Prostate gland (tissue), 2 donors: ENCODE measurements at regions not wholly inside any gene's neighbourhood (a gene's known extent, or its start where the extent isn't known, plus 50 kb on each side); places are given as distances from the start of the nearest gene placed in this dataset.

Experiments used
- DNase-seq: peaks from one replicate; pipeline ENCODE4 v3.0.0-alpha.2; 2019; ENCODE audit warnings: low spot score
- H3K27ac ChIP-seq, 2 donors: fragments of 200-600 bp; sonication (generic); 2 replicates each; pipeline ENCODE4 v1.5.1; 2017 to 2019
- H3K27me3 ChIP-seq: fragments of 200-600 bp; sonication (generic); replicated peaks from 2 replicates; pipeline ENCODE4 v1.5.1; 2019; ENCODE audit not compliant: insufficient read depth
- H3K36me3 ChIP-seq, 2 donors: fragments of 200-600 bp; sonication (generic); 1 replicate in 1 of 2; 2 replicates in 1 of 2; pipeline versions ENCODE4 v1.5.1 to v1.8.1; 2017 to 2019
- H3K4me1 ChIP-seq: fragments of 200-600 bp; sonication (generic); replicated peaks from 2 replicates; pipeline ENCODE4 v1.5.1; 2019
- H3K4me3 ChIP-seq, 2 donors: fragments of 200-600 bp; sonication (generic); 2 replicates each; pipeline ENCODE4 v1.5.1; 2017 to 2019
- H3K9me3 ChIP-seq: fragments of 200-600 bp; sonication (generic); 2 replicates; pipeline ENCODE4 v1.5.1; 2017
- POLR2A ChIP-seq: fragments of 450-650 bp; IDR thresholded peaks from one replicate; pipeline ENCODE4 v1.6.1; 2016; ENCODE audit warnings: antibody characterized with exemption, mild to moderate bottlenecking
- POLR2AphosphoS5 ChIP-seq: sonication (generic); formaldehyde crosslinking; IDR thresholded peaks from one replicate; pipeline ENCODE4 v1.6.1; 2017; ENCODE audit warnings: antibody characterized with exemption
- WGBS: methylation state at CpG from one replicate; pipeline ENCODE4 v1.1.5; 2018; 5-methylcytosine and 5-hydroxymethylcytosine counted together
- intact Hi-C: fragments of 100-400 bp; cut with DNase I; formaldehyde crosslinking; loops from one replicate; pipeline ENCODE4 v1.14.2; 2022
- TF ChIP-seq, protein P1 (sequence below), 4 experiments: fragments of 200-600 bp in 2 of 4; fragments of 450-650 bp in 2 of 4; sonication (generic) in 2 of 4; IDR thresholded peaks; 1 replicate in 3 of 4; 2 replicates in 1 of 4; pipeline ENCODE4 v1.5.1; 2016 to 2019; ENCODE audit warnings: antibody characterized with exemption in 4 of 4, mild to moderate bottlenecking in 2 of 4, moderate library complexity in 2 of 4

DNA sequence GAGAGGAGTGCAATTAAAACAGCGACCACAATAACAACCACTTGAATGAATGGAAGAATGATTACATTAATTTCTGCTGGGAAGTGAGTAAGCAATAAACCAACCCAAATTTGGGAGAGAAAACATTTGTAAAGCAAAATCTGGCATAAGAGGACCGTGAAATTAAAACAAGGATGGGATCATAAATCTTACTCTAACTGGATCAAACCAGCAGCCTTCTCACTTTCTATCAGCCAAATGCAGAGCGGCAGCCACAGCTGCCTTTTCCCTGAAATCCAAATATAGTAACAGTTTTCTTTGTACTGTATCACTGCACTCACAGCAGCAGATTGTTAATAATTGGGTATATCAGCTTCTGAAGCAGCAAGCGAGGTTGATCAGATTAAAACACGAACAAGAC is 245.2 kb upstream of the REG3G start:
- Histone ChIP-seq H3K4me1 (no peaks in the 10 kb centered on the region), H3K27me3 (no peaks in the 10 kb centered on the region), H3K9me3 (no peaks in the 10 kb centered on the region), H3K27ac (no peak overlapping the region), H3K36me3 (no peaks in the 10 kb centered on the region), H3K4me3 (no peak overlapping the region)
- WGBS = 10% methylated on average over 5 of the region's 5 CpGs
- DNase-seq = no peak
- TF ChIP-seq, protein P1, sequence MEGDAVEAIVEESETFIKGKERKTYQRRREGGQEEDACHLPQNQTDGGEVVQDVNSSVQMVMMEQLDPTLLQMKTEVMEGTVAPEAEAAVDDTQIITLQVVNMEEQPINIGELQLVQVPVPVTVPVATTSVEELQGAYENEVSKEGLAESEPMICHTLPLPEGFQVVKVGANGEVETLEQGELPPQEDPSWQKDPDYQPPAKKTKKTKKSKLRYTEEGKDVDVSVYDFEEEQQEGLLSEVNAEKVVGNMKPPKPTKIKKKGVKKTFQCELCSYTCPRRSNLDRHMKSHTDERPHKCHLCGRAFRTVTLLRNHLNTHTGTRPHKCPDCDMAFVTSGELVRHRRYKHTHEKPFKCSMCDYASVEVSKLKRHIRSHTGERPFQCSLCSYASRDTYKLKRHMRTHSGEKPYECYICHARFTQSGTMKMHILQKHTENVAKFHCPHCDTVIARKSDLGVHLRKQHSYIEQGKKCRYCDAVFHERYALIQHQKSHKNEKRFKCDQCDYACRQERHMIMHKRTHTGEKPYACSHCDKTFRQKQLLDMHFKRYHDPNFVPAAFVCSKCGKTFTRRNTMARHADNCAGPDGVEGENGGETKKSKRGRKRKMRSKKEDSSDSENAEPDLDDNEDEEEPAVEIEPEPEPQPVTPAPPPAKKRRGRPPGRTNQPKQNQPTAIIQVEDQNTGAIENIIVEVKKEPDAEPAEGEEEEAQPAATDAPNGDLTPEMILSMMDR (IDR thresholded peaks at IDR 0.05) = no peak
- TF ChIP-seq POLR2AphosphoS5 = no peak
- no peak for TF ChIP-seq POLR2A
- intact Hi-C loops = no loop called here

DNA sequence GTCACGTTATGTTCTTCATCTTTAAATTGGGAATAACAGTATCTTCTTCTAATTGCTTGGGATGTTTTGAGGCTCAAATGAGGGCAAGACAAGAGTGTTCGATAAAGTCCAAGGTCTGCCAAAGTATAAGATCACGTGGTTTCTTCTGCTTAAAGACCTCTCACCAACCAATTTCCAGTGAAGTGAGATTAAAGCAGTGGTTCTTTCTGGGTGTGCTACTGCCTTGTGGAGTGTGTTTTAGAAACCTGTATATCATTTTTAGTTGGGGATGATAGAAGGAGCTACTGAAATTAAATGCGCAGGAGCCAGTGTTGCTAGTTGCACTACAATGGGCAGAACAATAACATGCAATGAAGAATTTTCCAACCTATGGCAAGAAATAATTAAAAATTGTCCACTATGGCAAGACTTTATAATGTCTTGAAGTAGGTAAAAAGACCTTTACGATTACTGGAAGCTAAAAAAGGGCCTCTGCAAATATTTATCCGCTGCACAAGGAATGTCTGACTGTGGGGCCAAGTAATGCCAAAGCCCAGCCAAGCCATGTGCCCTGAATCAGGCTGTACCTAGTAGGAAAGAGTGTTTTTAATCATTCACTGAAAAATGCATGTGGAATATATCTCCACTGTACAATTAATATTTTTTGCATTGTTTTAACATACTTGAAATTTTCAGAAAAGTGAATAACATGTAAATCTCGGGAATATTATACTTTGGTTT is 244.5 kb upstream of the REG3G start:
- intact Hi-C loops = no loop called here
- WGBS = 52% methylated on average over 7 of the region's 7 CpGs
- Histone ChIP-seq H3K27me3 (no peaks in the 10 kb centered on the region), H3K4me1 (no peaks in the 10 kb centered on the region), H3K9me3 (no peaks in the 10 kb centered on the region), H3K4me3 (no peak overlapping the region), H3K36me3 (no peaks in the 10 kb centered on the region), H3K27ac (no peak overlapping the region)
- TF ChIP-seq POLR2A (no peak), POLR2AphosphoS5 (no peak)
- TF ChIP-seq, protein P1 (IDR thresholded peaks at IDR 0.05) = no peak
- no peak for DNase-seq

DNA sequence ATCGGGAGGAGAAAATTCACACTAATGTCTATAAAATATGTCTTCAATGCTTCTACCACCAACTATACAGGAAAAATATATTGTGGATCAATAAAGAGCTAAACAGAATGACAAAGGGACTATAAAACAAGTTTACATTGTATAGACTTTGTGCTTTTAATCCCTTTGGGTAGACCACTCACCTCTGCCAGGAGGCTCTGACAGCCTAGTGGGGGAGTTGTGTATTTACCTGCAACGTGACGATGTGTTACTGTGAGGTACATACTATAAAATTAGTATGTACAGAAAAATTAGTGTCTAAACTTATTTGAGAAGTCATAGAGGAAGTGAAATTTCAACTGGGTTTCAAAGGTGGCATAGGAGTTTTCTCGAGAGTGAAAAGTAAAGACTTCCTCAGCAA is 243.3 kb upstream of the REG3G start:
- H3K36me3 ChIP-seq = no peaks in the 10 kb centered on the region
- intact Hi-C loops = no loop called here
- H3K4me3 ChIP-seq = no peak overlapping the region
- TF ChIP-seq, protein P1 (IDR thresholded peaks at IDR 0.05) = no peak
- TF ChIP-seq POLR2AphosphoS5 (no peak), POLR2A (no peak)
- no peaks in the 10 kb centered on the region for H3K4me1 ChIP-seq
- H3K9me3 ChIP-seq = no peaks in the 10 kb centered on the region
- DNase-seq = no peak
- no peaks in the 10 kb centered on the region for H3K27me3 ChIP-seq
- no peak overlapping the region for H3K27ac ChIP-seq
- WGBS = 85% methylated on average over 4 of the region's 4 CpGs

DNA sequence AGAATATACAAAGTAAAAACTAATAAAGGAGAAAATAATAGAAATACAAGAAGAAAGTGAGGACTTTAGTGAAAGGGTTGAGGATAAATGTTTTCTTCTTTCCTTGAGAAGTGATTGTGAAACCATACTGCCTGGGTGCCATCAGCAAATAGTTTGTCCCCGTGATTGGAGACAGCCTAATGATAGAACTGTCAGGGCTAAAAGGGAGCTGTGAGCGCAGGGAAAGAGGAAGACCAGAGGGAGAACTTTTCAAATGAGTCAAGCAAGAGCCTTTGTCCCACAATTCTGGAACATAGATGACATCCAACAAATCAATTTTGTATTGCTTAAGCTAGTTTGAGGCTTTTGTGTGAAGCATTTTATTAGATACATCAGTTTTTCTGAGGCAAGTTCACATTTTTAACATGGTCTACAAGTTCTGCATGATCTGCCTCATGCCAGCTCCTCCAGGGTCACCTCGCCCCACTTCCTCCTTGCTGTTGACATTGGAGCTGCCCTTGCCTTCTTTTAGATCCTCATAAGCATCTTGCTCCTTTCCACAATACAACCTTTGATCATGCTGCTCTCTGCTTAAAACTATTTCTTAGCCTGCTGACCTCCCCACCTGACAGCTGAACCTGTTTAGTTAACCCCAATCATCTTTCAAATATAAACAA is 213.4 kb upstream of the REG3G start:
- Histone ChIP-seq H3K9me3 (no peaks in the 10 kb centered on the region), H3K27me3 (no peaks in the 10 kb centered on the region), H3K36me3 (no peaks in the 10 kb centered on the region), H3K4me3 (no peak overlapping the region), H3K4me1 (no peaks in the 10 kb centered on the region), H3K27ac (no peak overlapping the region)
- intact Hi-C loops = no loop called here
- TF ChIP-seq, protein P1 (IDR thresholded peaks at IDR 0.05) = no peak
- no peak for DNase-seq
- WGBS = 67% methylated on average over 3 of the region's 3 CpGs
